Retinal pigment epithelial cell (primary cell): ENCODE measurements at regions not wholly inside any gene's neighbourhood (a gene's known extent, or its start where the extent isn't known, plus 50 kb on each side); places are given as distances from the start of the nearest gene placed in this dataset.

Source experiments
- DNase-seq: peaks from one replicate; pipeline ENCODE4 v3.0.0-alpha.2; 2010; ENCODE audit warnings: low read depth
- H3K4me3 ChIP-seq: 2 replicates; pipeline ENCODE4 v1.5.1; 2011; ENCODE audit warnings: mild to moderate bottlenecking, low read length, control low read depth, moderate library complexity
- TF ChIP-seq, protein P1 (sequence below): conservative IDR thresholded peaks from 2 replicates; pipeline ENCODE4 v1.5.1; 2011; ENCODE audit warnings: low read depth, low read length, control low read depth, inconsistent platforms

DNA sequence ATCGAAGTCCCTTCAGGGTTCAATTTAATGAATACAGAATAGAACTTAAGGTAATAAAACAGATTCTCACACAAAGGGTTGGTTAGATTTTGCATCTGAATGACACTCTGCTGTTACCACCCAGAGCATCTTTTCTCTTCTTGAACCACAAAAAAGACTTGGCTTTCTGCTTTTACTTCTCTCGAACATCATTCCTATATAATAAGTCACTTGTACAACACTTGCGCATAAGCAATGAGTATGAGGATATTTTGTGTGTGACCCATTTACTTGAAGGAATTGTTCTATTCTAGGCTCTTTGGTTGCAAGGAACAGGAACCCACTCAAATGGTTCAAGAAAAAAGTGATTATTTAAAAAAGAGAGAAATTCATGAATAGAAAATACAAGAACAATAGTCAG is 126.2 kb downstream of the NUP35 start:
- DNase-seq: no peak
- TF ChIP-seq, protein P1, sequence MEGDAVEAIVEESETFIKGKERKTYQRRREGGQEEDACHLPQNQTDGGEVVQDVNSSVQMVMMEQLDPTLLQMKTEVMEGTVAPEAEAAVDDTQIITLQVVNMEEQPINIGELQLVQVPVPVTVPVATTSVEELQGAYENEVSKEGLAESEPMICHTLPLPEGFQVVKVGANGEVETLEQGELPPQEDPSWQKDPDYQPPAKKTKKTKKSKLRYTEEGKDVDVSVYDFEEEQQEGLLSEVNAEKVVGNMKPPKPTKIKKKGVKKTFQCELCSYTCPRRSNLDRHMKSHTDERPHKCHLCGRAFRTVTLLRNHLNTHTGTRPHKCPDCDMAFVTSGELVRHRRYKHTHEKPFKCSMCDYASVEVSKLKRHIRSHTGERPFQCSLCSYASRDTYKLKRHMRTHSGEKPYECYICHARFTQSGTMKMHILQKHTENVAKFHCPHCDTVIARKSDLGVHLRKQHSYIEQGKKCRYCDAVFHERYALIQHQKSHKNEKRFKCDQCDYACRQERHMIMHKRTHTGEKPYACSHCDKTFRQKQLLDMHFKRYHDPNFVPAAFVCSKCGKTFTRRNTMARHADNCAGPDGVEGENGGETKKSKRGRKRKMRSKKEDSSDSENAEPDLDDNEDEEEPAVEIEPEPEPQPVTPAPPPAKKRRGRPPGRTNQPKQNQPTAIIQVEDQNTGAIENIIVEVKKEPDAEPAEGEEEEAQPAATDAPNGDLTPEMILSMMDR: no peak
- no peak overlapping the region for H3K4me3 ChIP-seq

GRCh38 chr2:183253441-183254130 is 129.3 kb downstream of the NUP35 start:
- H3K4me3 ChIP-seq: no peak overlapping the region
- TF ChIP-seq, protein P1: no peak
- DNase-seq: no peak

DNA sequence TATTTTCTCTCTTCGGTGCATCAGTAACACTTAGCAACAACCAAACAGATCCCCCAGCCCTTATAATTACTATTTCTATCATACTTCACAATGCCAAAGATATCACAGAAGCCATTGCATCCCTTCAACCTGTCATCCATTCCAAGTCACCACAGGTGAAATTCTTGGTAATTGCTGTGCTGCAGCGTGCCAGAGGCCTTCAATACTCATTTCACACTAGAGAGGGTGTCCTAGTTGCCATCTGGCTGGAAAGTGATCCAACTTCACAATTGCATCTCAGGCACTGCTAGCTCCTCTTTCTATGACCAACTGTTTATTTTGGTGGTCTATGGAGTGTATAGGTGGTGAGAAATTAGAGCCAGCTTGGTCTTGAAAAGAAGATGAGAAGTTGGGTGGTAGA is 131.2 kb downstream of the NUP35 start:
- TF ChIP-seq, protein P1: no peak
- no peak for DNase-seq
- H3K4me3 ChIP-seq: no peak overlapping the region

DNA sequence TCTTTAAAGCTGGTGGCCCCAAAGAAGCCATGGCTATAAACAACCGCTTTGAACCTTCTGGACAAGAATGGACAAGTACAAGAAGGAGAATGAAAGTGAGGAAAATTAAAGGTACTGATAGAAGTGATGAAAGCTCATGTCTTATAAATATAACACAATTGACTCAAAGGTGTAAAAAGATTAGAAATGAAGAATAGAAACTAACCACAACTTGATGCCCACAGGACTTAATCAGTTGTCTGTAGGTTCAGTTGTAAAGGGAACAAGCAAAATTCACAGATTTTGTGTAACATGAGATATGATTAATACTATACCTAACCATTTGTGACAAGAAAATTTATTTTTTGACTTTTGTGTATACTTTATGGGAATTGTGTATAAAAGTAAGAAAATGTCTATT is 135.7 kb downstream of the NUP35 start:
- TF ChIP-seq, protein P1: no peak
- DNase-seq: no peak
- no peak overlapping the region for H3K4me3 ChIP-seq

GRCh38 chr2:183260527-183260926 is 136.3 kb downstream of the NUP35 start:
- TF ChIP-seq, protein P1: no peak
- no peak overlapping the region for H3K4me3 ChIP-seq
- DNase-seq: no peak

DNA sequence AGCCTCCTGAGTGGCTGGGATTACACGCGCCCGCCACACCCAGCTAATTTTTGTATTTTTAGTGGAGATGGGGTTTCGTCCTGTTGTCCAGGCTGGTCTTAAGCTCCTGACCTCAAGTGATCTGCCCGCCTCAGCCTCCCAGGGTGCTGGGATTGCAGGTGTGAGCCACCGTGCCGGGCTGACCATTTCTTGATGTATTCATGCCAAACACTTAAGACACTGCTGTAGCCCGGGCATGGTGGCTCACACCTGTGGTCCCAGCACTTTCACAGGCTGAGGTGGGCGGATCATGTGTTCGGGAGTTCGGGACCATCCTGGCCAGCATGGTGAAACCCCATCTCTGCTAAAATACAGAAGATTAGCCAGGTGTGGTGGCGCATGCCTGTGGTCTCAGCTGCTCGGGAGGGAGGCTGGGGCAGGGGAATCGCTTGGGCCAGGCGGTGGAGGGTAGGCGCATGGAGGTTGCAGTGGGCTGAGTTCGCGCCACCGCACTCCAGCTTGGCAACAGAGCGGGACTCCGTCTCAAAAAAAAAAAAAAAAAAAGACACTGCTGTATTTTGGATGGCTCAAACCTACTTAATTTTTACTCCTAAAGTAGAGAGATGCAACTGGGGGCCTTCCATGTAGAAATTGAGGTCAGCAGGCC is 140.8 kb downstream of the NUP35 start:
- TF ChIP-seq, protein P1: no peak
- no peak for DNase-seq
- no peak overlapping the region for H3K4me3 ChIP-seq

GRCh38 chr2:183267148-183267827 is 143.0 kb downstream of the NUP35 start:
- H3K4me3 ChIP-seq: no peak overlapping the region
- no peak for DNase-seq
- TF ChIP-seq, protein P1: no peak
